ENCODE measurements at regions not wholly inside any gene's neighbourhood (a gene's known extent, or its start where the extent isn't known, plus 50 kb on each side); places are given as distances from the start of the nearest gene placed in this dataset.

DNA sequence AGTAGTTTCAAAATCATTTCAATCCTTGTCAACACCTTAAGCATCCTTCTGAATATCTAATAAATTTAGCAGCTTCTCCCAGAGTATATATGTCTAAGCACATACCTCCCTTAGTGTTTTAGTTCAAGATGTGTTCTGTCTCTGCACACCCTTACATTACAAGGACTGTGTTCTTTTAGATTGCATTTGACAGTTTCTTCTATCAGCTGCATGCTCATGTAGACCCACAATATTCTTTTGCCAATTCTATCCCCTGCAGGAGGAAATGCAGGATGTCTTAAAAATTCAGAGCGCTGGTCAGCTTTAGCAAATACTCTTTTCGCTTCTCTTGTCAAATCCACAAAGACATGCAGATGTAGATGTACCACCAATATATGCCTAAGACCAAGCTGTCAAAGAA lies 145.8 kb upstream of the SLC30A5 start:
- Histone ChIP-seq H3K4me3 (ENCODE audit: low read depth in 1 of 2, low read length in 2 of 2) (no peak overlapping the region), H3K27ac (ENCODE audit: low read length) (no peak overlapping the region), H3K4me1 (ENCODE audit: control insufficient read depth in 1 of 2, insufficient read depth in 2 of 2, low read length in 2 of 2) (peaks cover 0 to 3% of the 10 kb centered on the region in 2 donors), H3K36me3 (ENCODE audit: control insufficient read depth in 1 of 2, insufficient read depth in 2 of 2, low read length in 2 of 2) (no peaks in the 10 kb centered on the region), H3K27me3 (ENCODE audit: low read depth, low read length) (no peaks in the 10 kb centered on the region), H3K9me3 (ENCODE audit: control insufficient read depth in 1 of 2, low read length in 2 of 2) (no peaks in the 10 kb centered on the region)

DNA sequence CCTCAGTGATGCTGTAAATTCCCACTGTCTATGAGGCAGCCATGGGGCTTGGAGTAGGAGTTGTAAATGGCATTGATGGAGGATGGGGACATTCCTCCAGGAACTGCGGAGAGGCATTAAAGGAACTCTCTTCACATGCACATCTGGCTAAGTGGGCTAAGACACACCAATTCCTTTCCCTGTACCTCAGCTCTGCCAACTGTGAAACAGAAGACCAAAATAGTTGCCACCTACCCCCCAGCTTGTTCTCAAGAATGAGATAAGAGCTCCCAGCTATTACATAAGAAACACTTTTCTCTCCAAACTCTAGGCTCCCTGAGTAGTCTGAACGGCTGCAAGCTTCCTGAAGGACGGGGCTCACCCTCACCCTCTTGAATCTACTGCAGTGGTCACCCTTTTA lies 144.6 kb upstream of the SLC30A5 start:
- Histone ChIP-seq H3K9me3 (ENCODE audit: control insufficient read depth in 1 of 2, low read length in 2 of 2) (no peaks in the 10 kb centered on the region), H3K4me3 (ENCODE audit: low read depth in 1 of 2, low read length in 2 of 2) (no peak overlapping the region), H3K36me3 (ENCODE audit: control insufficient read depth in 1 of 2, insufficient read depth in 2 of 2, low read length in 2 of 2) (no peaks in the 10 kb centered on the region), H3K27me3 (ENCODE audit: low read depth, low read length) (no peaks in the 10 kb centered on the region), H3K4me1 (ENCODE audit: control insufficient read depth in 1 of 2, insufficient read depth in 2 of 2, low read length in 2 of 2) (peaks cover 0 to 3% of the 10 kb centered on the region in 2 donors), H3K27ac (ENCODE audit: low read length) (no peak overlapping the region)

DNA sequence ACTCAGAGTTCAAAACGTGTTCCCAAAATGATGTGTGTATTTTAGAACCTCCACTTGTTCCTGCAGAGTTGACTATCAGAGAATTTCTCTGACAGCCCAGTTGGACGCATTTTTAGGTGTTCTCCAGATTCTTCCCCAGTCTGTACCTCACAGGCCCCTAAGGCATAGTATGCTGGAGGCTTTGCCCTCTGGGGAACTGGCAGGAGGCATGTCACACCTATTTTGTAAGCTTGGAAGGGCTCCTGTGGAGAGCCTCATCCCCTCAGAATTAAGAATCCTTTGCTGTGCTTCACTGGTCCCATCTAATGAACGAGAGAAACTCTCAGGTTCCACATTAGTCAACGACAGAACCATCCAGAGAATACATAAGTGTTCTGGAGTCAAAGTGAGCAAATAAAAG lies 144.1 kb upstream of the SLC30A5 start:
- no peak overlapping the region for H3K4me3 ChIP-seq (ENCODE audit: low read depth in 1 of 2, low read length in 2 of 2)
- no peak overlapping the region for H3K27ac ChIP-seq (ENCODE audit: low read length)
- no peaks in the 10 kb centered on the region for H3K27me3 ChIP-seq (ENCODE audit: low read depth, low read length)
- peaks cover 0 to 3% of the 10 kb centered on the region in 2 donors for H3K4me1 ChIP-seq (ENCODE audit: control insufficient read depth in 1 of 2, insufficient read depth in 2 of 2, low read length in 2 of 2)
- no peaks in the 10 kb centered on the region for H3K9me3 ChIP-seq (ENCODE audit: control insufficient read depth in 1 of 2, low read length in 2 of 2)
- no peaks in the 10 kb centered on the region for H3K36me3 ChIP-seq (ENCODE audit: control insufficient read depth in 1 of 2, insufficient read depth in 2 of 2, low read length in 2 of 2)

DNA sequence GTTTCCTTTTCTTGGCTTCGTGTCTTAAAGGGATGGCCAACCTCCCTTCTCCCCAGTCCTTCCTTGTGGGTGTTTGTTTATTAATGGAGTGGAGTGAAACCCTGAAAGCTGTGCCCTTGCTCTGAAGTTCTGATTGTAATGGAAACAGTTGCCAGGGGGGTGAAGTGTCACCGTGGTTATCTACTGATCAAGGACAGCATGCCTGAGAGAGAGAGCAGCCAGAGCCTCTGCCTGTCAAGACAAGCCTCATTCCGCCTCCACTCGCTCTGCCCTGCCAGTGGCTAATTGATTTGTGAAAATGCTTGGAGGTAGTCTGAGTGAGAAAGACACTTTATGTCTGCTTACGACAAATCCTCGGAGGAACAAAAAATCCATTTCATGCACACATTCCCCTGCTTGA lies 143.7 kb upstream of the SLC30A5 start:
- no peaks in the 10 kb centered on the region for H3K9me3 ChIP-seq (ENCODE audit: control insufficient read depth in 1 of 2, low read length in 2 of 2)
- H3K36me3 ChIP-seq (ENCODE audit: control insufficient read depth in 1 of 2, insufficient read depth in 2 of 2, low read length in 2 of 2), result no peaks in the 10 kb centered on the region
- H3K4me3 ChIP-seq (ENCODE audit: low read depth in 1 of 2, low read length in 2 of 2), result no peak overlapping the region
- H3K27me3 ChIP-seq (ENCODE audit: low read depth, low read length), result no peaks in the 10 kb centered on the region
- no peak overlapping the region for H3K27ac ChIP-seq (ENCODE audit: low read length)
- H3K4me1 ChIP-seq (ENCODE audit: control insufficient read depth in 1 of 2, insufficient read depth in 2 of 2, low read length in 2 of 2), result peaks cover 0 to 3% of the 10 kb centered on the region in 2 donors

DNA sequence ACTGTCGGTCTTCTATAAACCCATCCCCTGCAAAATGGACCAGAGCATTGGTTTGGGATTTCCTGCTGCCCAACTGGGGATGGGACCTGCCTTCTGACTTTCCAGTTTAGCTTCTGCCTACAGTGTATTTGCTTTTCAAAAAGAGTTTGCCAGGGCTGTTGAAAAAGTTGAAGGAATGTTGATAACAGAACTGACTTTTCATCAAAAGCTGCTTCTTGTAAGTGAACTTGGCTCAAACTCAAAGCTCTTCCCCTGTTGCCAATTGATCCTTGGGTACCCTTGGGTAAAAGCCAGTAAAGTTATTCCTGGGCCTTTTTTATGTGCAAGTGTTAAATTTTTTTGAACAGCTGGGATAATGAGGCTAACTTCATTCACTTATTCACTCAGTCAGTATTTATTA lies 142.9 kb upstream of the SLC30A5 start:
- H3K36me3 ChIP-seq (ENCODE audit: control insufficient read depth in 1 of 2, insufficient read depth in 2 of 2, low read length in 2 of 2), result no peaks in the 10 kb centered on the region
- H3K4me3 ChIP-seq (ENCODE audit: low read depth in 1 of 2, low read length in 2 of 2), result no peak overlapping the region
- peaks cover 0 to 3% of the 10 kb centered on the region in 2 donors for H3K4me1 ChIP-seq (ENCODE audit: control insufficient read depth in 1 of 2, insufficient read depth in 2 of 2, low read length in 2 of 2)
- H3K9me3 ChIP-seq (ENCODE audit: control insufficient read depth in 1 of 2, low read length in 2 of 2), result no peaks in the 10 kb centered on the region
- H3K27me3 ChIP-seq (ENCODE audit: low read depth, low read length), result no peaks in the 10 kb centered on the region
- H3K27ac ChIP-seq (ENCODE audit: low read length), result no peak overlapping the region

DNA sequence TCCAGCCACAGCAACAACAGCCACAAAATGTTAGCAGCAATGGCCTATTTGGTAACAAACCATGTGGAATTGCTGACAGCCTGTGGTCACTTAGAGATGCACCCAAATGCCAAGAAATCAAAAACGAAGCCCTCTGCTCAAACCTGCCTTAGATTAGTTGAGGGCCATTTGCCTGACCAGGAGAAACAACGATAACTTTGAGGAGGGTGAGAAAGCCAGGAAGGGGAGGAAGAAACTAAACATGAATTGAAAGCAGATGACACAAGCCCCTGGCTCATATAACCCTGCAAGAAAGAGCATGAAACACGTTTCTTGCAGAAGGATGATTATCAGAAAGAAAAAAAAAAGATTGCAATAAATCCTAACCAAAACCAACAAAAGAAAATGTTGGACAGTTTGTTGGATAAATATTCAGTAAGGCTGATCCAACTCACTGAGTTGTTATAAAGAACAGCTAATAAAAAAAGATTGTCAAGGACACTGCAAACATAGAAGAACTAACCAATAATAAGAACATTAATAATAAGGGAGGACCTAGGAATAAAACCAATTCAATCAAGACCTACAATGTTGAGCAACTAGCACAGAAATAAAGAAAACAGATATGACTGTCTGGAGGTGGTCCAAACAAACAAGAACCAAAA lies 140.5 kb upstream of the SLC30A5 start:
- Histone ChIP-seq H3K9me3 (ENCODE audit: control insufficient read depth in 1 of 2, low read length in 2 of 2) (no peaks in the 10 kb centered on the region), H3K36me3 (ENCODE audit: control insufficient read depth in 1 of 2, insufficient read depth in 2 of 2, low read length in 2 of 2) (no peaks in the 10 kb centered on the region), H3K27ac (ENCODE audit: low read length) (no peak overlapping the region)

DNA sequence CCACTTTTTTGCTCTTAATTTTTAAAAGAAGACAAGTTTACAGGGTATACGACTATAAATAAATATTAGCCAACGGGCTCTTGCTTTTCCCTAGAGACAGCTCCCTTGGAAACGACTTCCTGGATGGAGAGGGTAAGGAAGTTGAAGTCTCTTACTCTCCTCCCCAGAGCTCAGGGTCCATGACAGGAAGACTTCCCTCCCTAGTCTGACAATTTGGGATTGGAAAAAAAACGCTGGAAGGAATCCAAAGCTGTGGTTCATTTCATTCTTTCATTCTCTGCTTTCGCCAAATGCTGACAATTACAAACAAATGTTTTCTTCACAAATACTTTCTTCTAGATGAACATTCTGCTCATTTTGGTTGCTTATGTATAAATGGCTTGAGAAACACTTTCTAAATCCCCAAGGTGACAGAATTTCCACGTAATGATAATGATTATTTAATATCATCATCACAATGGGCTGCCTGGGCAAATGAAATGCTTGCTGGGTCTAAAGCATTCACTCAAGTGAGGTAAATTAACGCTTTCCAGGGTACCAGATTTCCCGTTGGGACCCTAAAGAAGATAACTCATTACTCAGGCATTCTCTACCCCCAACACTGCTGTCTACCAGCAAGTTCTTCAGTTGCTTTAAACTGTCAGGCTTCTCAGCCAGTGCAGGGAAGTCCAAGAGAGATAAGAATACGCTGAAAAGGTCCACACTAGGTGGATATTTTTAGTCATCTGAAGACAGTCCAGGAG lies 139.8 kb upstream of the SLC30A5 start:
- Histone ChIP-seq H3K9me3 (ENCODE audit: control insufficient read depth in 1 of 2, low read length in 2 of 2) (no peaks in the 10 kb centered on the region), H3K27me3 (ENCODE audit: low read depth, low read length) (no peaks in the 10 kb centered on the region), H3K36me3 (ENCODE audit: control insufficient read depth in 1 of 2, insufficient read depth in 2 of 2, low read length in 2 of 2) (no peaks in the 10 kb centered on the region), H3K4me1 (ENCODE audit: control insufficient read depth in 1 of 2, insufficient read depth in 2 of 2, low read length in 2 of 2) (peaks cover 0 to 3% of the 10 kb centered on the region in 2 donors), H3K4me3 (ENCODE audit: low read depth in 1 of 2, low read length in 2 of 2) (no peak overlapping the region), H3K27ac (ENCODE audit: low read length) (no peak overlapping the region)

More for the DNA sequence above, 140.5 kb upstream of the SLC30A5 start:
- Histone ChIP-seq H3K27me3 (ENCODE audit: low read depth, low read length) (no peaks in the 10 kb centered on the region), H3K4me3 (ENCODE audit: low read depth in 1 of 2, low read length in 2 of 2) (no peak overlapping the region), H3K4me1 (ENCODE audit: control insufficient read depth in 1 of 2, insufficient read depth in 2 of 2, low read length in 2 of 2) (peaks cover 0 to 3% of the 10 kb centered on the region in 2 donors)

DNA sequence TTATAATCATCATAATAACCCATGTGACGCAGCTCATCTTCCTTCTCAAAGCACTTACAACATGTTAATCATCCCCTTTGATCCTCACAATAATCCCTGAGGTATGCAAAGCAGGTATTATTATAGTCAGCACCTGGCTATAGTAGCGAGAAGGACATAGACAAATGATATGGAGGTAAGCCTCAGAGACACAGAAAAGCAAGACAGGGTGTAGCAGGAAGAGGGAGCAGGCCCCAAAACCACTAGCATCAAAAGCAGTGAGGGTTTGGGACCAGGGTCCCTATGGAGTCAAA lies 139.2 kb upstream of the SLC30A5 start:
- H3K27ac ChIP-seq (ENCODE audit: low read length), result no peak overlapping the region
- H3K9me3 ChIP-seq (ENCODE audit: control insufficient read depth in 1 of 2, low read length in 2 of 2), result no peaks in the 10 kb centered on the region
- H3K36me3 ChIP-seq (ENCODE audit: control insufficient read depth in 1 of 2, insufficient read depth in 2 of 2, low read length in 2 of 2), result no peaks in the 10 kb centered on the region
- no peaks in the 10 kb centered on the region for H3K27me3 ChIP-seq (ENCODE audit: low read depth, low read length)
- H3K4me3 ChIP-seq (ENCODE audit: low read depth in 1 of 2, low read length in 2 of 2), result no peak overlapping the region
- peaks cover 0 to 3% of the 10 kb centered on the region in 2 donors for H3K4me1 ChIP-seq (ENCODE audit: control insufficient read depth in 1 of 2, insufficient read depth in 2 of 2, low read length in 2 of 2)

DNA sequence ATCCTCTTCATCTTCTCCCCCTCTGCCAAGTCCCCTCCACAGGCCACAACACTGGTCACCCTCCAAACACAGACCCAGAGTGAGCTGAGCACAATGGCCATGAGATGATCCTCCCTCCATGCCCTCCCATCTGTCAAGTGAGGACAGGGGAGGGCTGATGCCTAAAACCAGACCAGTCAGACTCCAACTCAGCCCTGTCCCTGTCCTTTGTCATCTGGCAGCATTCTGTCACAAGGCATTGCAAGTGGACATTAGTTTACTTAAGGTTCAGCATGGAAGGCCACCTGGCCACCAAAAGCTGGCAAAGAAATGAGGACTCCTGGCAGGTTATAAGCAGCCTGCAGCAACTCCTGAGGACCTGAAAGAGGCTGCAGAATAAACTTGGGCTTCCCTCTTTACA lies 136.2 kb upstream of the SLC30A5 start:
- H3K27me3 ChIP-seq (ENCODE audit: low read depth, low read length), result no peaks in the 10 kb centered on the region
- peaks cover 0 to 3% of the 10 kb centered on the region in 2 donors for H3K4me1 ChIP-seq (ENCODE audit: control insufficient read depth in 1 of 2, insufficient read depth in 2 of 2, low read length in 2 of 2)
- no peak overlapping the region for H3K27ac ChIP-seq (ENCODE audit: low read length)
- no peaks in the 10 kb centered on the region for H3K9me3 ChIP-seq (ENCODE audit: control insufficient read depth in 1 of 2, low read length in 2 of 2)
- H3K4me3 ChIP-seq (ENCODE audit: low read depth in 1 of 2, low read length in 2 of 2), result no peak overlapping the region
- H3K36me3 ChIP-seq (ENCODE audit: control insufficient read depth in 1 of 2, insufficient read depth in 2 of 2, low read length in 2 of 2), result no peaks in the 10 kb centered on the region

DNA sequence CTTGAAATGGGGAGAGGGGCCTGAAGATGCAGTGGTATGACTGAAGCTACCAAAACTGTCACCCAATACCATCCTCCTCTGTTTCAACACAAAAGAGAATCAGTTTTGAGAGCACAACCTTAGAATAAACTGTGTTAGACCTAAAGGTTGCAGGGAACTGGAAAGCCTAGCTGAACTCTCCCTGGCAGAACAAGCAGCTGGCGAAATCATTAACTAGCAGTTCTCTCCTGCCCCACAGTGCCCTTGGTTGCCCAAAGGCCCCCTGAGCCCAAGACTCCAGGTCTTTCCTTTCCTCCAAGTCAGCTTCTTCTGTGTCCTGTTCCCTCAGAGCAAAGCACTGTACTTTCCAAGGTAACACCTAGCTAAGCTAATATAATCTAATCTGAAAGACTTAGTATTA lies 135.4 kb upstream of the SLC30A5 start:
- Histone ChIP-seq H3K9me3 (ENCODE audit: control insufficient read depth in 1 of 2, low read length in 2 of 2) (no peaks in the 10 kb centered on the region), H3K4me1 (ENCODE audit: control insufficient read depth in 1 of 2, insufficient read depth in 2 of 2, low read length in 2 of 2) (peaks cover 0 to 6% of the 10 kb centered on the region in 2 donors), H3K27ac (ENCODE audit: low read length) (no peak overlapping the region), H3K27me3 (ENCODE audit: low read depth, low read length) (no peaks in the 10 kb centered on the region), H3K36me3 (ENCODE audit: control insufficient read depth in 1 of 2, insufficient read depth in 2 of 2, low read length in 2 of 2) (no peaks in the 10 kb centered on the region), H3K4me3 (ENCODE audit: low read depth in 1 of 2, low read length in 2 of 2) (no peak overlapping the region)

DNA sequence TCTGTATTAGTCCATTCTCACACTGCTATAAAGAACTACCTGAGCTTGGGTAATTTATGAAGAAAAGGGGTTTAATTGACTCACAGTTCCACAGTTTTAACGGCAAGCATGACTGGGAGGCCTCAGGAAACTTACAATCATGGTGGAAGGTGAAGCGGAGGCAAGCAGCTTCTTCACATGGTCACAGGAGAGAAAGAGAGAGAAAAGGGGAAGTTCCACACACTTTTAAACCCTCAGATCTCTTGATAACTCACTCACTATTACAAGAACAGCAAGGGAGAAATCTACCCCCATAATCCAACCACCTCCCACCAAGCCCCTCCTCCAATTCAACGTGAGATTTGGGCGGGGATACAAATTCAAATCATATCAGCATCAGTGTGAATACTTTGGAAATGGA lies 133.4 kb upstream of the SLC30A5 start:
- Histone ChIP-seq H3K27me3 (ENCODE audit: low read depth, low read length) (no peaks in the 10 kb centered on the region), H3K4me1 (ENCODE audit: control insufficient read depth in 1 of 2, insufficient read depth in 2 of 2, low read length in 2 of 2) (peaks cover 0 to 6% of the 10 kb centered on the region in 2 donors), H3K27ac (ENCODE audit: low read length) (no peak overlapping the region), H3K36me3 (ENCODE audit: control insufficient read depth in 1 of 2, insufficient read depth in 2 of 2, low read length in 2 of 2) (no peaks in the 10 kb centered on the region), H3K4me3 (ENCODE audit: low read depth in 1 of 2, low read length in 2 of 2) (no peak overlapping the region), H3K9me3 (ENCODE audit: control insufficient read depth in 1 of 2, low read length in 2 of 2) (no peaks in the 10 kb centered on the region)

DNA sequence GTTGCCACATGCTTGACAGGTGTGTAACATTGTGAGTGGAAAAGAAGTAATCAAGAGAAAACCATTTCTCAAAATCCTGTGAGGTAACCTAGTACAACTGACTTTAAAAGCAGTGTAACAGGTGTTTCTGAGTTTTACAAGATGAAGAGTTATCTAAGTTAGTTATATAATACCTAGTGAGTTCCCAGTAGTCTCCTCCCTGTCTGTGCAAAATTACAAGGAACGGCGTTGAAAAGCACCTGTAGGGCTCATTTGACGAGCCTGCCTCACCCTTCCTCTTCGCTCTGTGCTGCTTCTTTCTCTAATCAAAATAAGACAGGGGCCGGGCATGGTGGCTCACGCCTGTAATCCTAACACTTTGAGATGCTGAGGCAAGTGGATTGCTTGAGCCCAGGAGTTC lies 132.9 kb upstream of the SLC30A5 start:
- Histone ChIP-seq H3K27me3 (ENCODE audit: low read depth, low read length) (no peaks in the 10 kb centered on the region), H3K36me3 (ENCODE audit: control insufficient read depth in 1 of 2, insufficient read depth in 2 of 2, low read length in 2 of 2) (no peaks in the 10 kb centered on the region), H3K4me1 (ENCODE audit: control insufficient read depth in 1 of 2, insufficient read depth in 2 of 2, low read length in 2 of 2) (peaks cover 0 to 6% of the 10 kb centered on the region in 2 donors), H3K4me3 (ENCODE audit: low read depth in 1 of 2, low read length in 2 of 2) (no peak overlapping the region), H3K9me3 (ENCODE audit: control insufficient read depth in 1 of 2, low read length in 2 of 2) (no peaks in the 10 kb centered on the region), H3K27ac (ENCODE audit: low read length) (no peak overlapping the region)
